HG03575 (cell line): ENCODE measurements at regions not wholly inside any gene's neighbourhood (a gene's known extent, or its start where the extent isn't known, plus 50 kb on each side); places are given as distances from the start of the nearest gene placed in this dataset.
"Not testable (repeated sequence)": the region's sequence is repeated elsewhere in the genome, so short reads cannot be mapped to it uniquely, and the experiment has no call there.

ENCODE experiments used
- ATAC-seq: cut with Tn5 transposase; IDR thresholded peaks from one replicate; pipeline ENCODE4 v1.9.1; 2021; ENCODE audit not compliant: unreplicated experiment, insufficient number of reproducible peaks, low FRiP score; ENCODE audit errors: extremely low read depth

DNA sequence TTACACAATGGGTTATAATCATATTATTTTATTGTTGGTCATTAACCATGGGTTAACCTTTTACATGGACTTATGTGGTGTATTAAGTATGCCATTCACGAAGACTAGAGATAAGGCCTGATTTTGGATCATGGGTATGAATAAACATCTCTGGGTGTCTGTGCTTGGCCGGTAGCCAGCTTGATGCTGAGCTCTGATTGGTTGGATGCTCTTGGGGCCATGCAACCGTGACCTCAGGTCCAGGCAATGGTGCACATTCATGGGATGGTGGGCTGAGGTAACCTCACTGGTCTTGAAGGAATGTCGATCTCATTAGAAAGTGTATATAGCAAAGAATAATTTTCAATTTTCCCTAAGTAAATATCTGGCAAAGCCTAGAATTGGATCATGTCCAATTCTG, 158.2 kb upstream of the IL12B start:
- ATAC-seq, result no peak

DNA sequence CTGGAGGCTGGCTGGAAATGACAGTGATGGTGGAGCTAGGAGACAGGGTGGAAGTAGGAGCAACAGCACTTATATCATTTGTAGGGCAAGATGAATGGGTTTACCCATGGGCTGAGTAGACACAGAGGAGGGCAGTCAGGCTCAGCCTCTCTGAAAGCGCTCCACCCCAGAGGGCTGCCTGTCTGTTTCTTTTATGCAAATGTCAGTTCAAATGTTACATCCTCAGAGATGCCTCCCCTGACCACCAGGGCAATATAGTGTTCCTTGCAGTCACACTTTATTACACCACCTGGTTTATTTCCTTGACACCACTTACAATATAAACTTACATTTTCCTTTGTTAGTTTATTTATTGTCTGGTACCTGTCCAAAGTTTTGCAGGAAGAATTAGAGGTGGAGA, 159.5 kb upstream of the IL12B start:
- no peak for ATAC-seq

DNA sequence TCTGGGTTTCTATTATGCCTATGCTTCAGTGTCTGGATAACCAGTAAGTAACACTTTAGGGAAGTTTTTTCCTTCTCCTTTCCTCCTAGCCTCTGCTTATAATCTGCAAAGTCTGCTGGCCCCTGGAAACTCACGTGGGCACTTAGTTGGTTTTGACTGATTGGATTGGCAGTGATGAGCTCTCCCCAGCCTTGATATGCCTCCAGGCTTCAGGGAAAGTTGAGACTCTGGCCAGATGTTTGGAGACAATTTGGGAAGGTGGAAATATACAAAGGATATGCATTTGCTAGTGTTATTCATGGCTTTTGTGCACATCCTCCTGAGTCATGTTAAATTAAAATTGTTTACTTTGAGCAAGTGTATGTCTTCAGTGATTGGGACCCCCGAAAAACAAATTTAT, 160.2 kb upstream of the IL12B start:
- ATAC-seq, result no peak

DNA sequence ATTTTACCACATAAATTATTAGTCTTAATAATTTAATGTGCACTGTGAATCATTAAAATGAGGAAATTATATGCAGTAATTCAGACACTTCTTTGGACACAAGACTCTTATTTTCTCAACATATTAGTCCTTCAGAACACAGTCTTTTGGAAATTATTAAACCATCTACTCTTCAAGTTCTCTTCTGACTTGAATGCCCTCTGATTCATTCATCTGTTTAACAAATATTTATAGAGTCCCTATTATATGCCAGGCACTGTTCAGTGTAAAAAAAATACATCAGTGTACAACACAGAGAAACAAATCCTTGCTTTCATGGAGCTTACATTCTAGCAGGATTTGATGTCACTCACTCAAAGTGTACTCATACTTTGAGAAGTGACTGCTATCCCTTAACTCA, 163.4 kb upstream of the IL12B start:
- ATAC-seq, result no peak

DNA sequence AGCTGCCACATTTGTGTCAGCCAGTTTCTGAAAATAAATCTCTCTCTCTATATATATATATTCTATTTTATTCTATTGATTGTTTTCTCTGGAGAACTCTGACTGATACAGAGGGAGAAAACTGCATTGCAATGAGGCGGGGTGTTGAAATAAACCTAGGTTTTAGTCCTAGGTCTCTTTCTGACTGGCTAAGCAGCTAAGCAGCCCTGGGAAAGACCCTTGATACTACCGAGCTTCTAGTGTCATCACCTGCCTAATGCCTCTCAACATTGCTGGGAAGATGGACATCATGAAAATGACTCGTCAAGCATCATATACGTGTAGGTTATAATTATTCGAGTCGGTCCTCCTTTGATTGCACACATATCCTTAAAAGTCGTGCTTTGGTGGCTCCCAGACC, 166.5 kb upstream of the IL12B start:
- no peak for ATAC-seq

DNA sequence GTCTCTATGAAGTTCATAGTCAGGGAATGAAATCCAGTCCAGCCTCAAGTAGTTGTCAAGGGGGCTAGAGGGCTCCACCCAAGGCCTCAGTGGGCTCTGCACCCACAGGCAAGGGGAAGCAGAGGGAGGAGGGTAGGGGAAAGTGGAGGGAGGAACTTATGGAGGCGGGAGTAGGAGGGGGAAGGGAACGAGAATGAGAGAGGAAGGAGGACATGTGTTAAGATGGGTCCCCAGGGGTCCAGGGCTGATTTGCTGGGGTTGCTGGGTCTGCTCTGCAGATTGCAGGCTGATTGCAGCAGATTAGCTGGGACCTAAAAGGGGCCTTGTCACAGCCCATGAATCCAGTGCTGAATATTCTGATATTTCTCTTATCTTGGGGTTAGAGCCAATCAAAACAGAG, 166.9 kb upstream of the IL12B start:
- no peak for ATAC-seq

DNA sequence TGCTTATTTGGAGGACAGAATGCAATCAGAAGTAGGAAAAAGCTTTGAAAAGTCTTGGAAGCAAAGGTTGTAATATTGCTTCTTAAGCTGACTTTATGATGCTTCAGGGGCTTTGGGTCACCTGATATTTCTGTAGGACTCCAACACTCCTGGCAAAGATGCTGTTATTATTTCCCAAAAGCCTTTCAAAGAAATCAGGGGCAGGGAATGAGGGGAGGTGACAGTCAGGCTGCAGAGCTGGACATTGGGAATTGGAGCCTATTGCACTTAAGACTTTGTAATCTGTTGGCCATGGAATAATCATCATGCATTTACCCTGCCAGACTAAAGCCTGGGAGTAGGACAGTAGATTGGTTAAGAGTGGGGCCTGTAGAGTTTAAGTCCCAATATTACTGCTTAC, 168.3 kb upstream of the IL12B start:
- ATAC-seq, result no peak

DNA sequence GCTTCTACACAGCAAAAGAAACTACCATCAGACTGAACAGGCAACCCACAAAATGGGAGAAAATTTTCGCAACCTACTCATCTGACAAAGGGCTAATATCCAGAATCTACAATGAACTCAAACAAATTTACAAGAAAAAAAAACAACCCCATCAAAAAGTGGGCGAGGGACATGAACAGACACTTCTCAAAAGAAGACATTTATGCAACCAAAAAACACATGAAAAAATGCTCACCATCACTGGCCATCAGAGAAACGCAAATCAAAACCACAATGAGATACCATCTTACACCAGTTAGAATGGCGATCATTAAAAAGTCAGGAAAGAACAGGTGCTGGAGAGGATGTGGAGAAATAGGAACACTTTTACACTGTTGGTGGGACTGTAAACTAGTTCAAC, 171.8 kb upstream of the IL12B start:
- ATAC-seq, result not testable (repeated sequence)

DNA sequence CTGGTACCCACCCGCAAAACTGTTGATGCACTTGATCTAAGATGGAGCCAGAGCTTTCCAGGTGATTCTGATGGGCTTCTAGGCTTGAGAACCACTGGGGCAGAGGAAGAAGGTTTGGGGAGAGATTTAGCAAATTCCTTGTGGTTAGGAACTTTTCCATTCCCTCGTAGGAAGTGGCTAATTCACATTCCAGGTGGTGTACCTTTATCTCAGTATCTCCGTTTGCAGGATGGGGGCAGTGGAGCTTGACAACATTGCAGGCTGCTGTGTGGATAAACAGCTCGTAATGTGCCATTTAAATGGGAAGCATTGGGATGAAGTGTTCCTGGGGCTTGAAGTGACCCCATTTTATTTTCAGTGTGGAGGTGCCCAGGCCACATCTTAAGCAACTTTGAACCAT, 172.9 kb upstream of the IL12B start:
- ATAC-seq, result no peak

DNA sequence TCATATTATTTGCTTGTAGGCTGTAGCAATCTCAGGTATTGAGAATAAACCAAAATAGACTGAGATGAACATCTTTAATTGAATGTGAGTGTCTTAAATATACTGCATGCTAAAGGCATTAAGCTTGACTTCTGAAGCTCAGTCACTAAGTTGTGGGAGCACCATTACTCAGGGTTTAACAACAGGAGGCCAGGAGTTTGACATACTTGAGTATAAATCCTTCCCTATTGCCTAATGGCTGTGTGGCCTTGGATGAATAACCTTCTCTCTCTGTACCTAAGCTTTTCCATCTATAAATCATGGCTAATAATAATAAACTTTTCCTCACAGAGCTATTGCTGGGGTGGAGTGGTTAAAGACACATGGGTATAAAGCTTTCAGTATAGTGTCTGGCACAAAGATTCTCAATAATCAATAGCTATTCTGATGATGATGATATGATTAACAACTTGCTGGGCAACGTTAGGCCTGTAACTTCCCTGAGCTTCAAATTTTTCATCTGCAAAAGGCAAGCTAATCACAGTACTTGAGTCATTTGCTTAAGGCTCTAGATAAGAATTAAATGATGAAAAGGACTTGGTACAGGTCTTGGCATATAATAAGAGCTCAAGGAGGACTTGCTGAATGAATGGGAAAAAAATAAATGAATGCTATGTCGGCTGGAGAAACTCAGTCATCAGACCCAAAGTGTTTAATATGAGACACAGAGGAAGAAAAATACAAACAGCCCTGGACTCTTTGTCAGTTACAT, 174.0 kb upstream of the IL12B start:
- ATAC-seq, result no peak

DNA sequence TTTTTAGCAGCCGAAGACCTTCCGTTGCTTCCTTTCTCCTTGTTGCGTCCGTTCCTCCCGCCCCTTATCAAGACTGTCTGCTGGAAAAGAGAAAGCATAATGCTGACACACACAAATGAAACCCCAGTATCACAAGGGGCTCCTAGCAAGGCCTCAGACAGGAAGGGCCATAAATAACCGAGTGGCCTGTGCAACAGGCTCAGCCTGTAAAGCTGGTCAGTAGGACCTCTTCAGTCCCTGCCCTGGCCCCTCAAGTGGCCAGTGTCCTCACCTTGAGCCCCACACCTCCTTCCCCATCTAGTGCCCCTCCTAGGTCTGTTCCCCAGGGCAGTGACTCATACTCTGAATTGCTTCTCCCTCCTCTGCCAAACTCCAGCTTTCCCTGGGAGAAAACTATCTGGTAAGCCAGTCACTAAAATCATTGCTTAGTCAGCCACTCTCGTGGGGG, 174.6 kb upstream of the IL12B start:
- no peak for ATAC-seq

DNA sequence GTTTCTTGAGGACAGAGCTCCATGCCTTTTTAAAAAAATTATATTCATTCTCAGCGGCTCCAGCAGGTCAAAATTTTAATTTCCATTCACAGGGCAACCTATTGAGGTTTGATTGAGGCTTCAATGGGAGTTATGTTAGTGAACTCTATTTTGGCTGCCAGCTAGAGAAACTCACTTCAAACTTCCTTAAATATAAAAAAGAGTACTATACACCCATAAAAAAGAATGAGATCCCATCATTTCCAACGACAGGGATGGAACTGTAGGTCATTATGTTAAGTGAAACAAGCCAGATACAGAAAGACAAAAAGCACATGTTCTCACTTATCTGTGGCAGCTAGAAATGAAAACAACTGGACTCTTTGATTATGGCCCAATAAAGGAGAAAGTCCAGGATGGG, 176.8 kb upstream of the IL12B start:
- ATAC-seq, result no peak

DNA sequence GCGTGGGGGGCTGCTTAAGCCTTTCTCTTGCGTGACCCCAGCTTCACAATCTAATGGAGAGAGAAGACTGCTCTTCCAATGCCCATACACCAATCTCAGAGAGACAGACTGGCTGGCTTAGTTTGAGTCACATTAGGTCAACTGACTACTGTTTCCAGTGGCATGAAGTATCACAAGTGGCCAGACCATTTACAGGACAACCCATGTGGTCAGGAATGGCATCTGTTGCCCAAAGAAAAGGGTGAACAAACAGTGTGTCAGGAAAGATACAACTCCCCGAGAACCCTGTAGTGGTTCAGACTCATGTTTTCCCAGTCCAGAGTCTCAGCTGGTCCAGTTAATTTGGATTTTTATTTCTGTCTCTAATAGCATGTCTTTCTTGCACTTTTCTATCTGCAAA, 177.4 kb upstream of the IL12B start:
- no peak for ATAC-seq

DNA sequence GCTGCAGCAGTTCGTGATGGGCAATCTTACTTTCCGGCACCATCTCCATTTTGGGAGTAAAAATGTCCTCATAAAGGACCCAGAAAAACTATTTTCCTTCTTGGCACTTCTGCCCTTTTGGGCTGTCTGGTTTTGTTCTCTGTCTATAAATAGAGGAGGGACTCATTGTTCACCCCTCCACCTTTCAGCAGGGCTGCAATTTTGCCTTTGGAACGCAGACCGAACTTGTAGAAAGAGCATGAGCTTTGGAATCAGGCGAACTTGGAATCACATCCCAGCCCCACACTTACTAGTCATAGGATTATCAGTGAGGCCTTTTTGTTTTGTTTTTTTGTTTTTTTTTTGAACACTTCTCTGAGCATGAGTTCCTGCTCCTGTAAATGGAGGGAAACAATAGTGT, 178.1 kb upstream of the IL12B start:
- no peak for ATAC-seq

DNA sequence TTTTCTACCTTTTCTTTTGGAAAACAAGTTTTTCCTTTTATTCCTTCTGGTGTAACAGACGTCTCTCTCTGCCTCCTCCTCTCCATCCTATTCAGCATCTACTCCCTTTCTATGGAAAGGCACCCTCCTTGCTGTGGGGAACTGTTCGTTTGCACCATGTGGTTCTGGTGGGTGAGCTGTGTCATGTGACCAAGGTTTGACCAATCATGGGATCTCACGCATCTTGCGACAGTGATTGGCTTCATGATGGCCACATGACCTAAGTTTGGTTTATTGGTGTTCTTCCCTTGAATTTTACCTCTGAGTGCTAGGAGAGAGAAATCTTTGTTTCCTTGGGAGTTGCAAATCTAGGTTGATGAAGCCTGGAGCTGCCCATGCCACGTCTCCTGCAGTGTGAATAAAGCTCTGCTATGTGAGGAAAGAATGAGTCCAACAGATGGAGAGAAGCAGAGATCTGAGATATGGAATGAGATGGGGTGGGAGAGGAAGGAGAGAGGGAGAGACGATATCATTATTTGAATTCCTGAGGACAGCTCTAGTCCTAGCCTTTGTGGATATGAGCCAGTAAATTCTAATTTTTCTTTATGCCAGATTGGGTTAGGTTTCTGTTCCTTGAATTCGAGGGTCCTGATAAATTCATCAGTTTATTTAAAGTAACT, 178.8 kb upstream of the IL12B start:
- ATAC-seq, result no peak

DNA sequence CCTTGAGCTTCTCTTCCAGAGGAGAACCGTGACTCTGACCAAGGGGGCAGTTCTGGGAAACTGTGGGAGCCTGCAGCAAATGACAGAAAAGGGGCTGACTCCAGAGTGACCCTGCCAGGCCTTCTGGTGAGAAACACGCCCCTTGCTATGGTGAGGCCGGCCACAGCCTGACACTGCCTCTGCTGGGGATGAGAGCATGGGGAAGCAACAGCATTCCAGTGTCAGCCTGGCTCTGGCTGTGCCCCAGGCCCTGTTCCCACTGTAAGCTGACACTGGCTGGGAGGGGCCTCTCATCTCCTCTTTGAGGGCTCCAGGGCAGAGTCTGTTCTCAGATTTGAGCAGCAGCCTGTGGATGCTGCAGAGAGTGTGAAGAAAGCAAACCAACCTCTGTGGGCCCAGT, 180.0 kb upstream of the IL12B start:
- no peak for ATAC-seq

DNA sequence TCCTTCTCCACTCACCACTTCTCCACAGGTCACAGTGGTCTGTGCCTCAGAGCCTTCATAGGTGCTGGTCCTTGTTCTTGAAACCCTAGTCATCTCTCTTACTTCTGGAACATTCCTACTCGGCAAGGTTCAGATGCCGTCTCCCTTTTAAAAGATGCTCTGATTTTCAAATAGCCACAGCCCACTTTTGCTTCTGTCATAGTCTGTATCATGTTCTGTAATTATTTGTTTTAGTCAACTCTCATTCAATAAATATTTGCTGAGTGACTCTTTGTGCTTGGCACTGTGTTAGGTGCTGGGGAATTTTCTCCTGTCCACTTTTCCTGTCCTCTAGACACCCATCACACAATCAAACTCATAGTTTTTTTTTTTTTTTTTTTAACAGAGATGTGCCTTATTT, 181.3 kb upstream of the IL12B start:
- no peak for ATAC-seq

DNA sequence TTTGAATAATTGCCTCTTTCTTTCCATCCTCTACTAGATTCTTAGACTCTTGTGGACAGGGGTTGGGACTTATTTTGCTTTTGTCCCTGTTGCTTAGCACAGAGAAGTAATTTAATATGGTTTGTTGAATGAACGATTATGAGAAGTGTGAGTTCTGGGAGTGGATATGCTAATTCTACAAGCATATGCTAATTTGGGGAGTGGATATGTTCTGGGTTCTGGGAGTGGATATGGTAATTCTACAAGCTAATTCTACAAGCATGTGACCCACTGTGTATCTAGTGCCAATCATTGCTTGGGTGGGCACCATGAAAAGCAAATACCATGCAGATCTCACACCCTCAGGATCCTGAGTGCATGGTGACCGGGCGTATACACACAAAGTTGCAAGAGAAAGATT, 181.8 kb upstream of the IL12B start:
- ATAC-seq, result no peak

DNA sequence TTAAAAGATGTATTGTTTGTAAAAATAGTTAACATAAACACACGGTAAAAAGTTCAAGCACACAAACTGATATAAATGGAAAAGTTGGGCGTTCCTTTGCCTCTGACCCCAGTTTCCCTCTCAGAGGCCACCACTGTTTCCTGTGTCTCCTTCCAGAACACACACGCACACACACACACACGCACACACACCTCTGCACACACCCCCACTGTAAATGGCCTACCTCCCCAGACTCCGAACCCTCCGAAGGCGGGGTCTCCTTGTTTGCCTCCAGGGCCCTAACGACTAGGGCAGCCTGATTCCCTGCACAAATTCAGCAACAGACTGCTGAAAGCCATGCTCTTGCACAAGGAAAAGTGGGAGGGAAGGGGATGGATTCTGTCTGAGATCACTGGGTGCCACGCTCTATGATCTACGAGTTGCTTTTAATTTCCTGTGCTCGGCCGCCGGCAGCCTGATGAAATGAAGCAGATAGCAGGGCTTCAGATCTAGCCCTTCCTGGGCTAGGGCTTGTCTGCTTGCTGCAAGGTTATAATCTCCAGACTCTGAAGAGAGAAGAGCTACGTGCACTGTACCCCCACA, 184.0 kb upstream of the IL12B start:
- no peak for ATAC-seq

DNA sequence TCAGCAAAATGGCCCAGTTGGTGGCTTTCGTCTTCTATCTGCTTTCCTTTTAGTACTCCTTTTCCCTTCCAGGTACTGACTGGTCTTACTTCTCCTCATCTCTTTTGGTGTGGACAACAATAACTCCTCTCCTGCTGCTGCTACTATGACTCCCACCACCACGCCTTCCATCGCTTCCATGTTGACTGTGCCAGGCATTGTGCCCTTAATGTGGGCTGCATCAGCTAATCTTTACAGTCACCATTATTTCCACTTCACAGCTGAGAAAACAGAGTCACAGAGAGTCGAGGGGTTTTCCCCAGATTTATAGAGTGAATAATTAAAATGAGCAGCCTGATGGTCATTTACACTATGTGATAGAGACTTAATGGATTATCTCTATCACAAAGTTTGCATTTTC, 184.9 kb upstream of the IL12B start:
- no peak for ATAC-seq
